Adrenal gland (tissue), 9 donors: ENCODE measurements at regions not wholly inside any gene's neighbourhood (a gene's known extent, or its start where the extent isn't known, plus 50 kb on each side); places are given as distances from the start of the nearest gene placed in this dataset.

Experiments
- DNase-seq, 7 donors: peaks; one replicate each; pipeline ENCODE4 v3.0.0-alpha.2; 2019 to 2020
- H3K27ac ChIP-seq, 5 donors: fragments of 200-600 bp; sonication (generic) in 4 of 5; 1 replicate in 3 of 5; 2 replicates in 2 of 5; pipeline versions ENCODE4 v1.5.1 to v1.8.0; 2016 to 2020; ENCODE audit warnings: mild to moderate bottlenecking in 1 of 5
- H3K27me3 ChIP-seq: fragments of 200-600 bp; 2 replicates; pipeline ENCODE4 v1.8.0; 2021
- H3K36me3 ChIP-seq, 2 donors: fragments of 200-600 bp; replicated peaks in 1 of 2; 1 replicate in 1 of 2; 2 replicates in 1 of 2; pipeline versions ENCODE4 v1.5.1 to v1.8.0; 2018 to 2022
- H3K4me1 ChIP-seq, 2 donors: fragments of 200-600 bp; replicated peaks in 1 of 2; 1 replicate in 1 of 2; 2 replicates in 1 of 2; pipeline versions ENCODE4 v1.5.1 to v1.8.0; 2018 to 2021
- H3K4me3 ChIP-seq, 4 donors: fragments of 200-600 bp; sonication (generic) in 3 of 4; one replicate each; pipeline ENCODE4 v1.5.1; 2016 to 2018
- H3K9me3 ChIP-seq, 3 donors: fragments of 200-600 bp; sonication (generic) in 1 of 3; replicated peaks in 1 of 3; 1 replicate in 2 of 3; 2 replicates in 1 of 3; pipeline versions ENCODE4 v1.5.1 to v1.8.0; 2016 to 2021
- CTCF ChIP-seq, 6 experiments: fragments of 450-650 bp in 4 of 6; fragments of 200-600 bp in 2 of 6; sonication (generic) in 1 of 6; IDR thresholded peaks; 1 replicate in 5 of 6; 2 replicates in 1 of 6; pipeline versions ENCODE4 v1.5.1 to v1.8.0; 2016 to 2021; ENCODE audit warnings: antibody characterized with exemption in 6 of 6, mild to moderate bottlenecking in 2 of 6, moderate library complexity in 1 of 6
- POLR2A ChIP-seq, 2 donors: fragments of 450-650 bp; IDR thresholded peaks; one replicate each; pipeline ENCODE4 v1.6.1; 2017; ENCODE audit warnings: antibody characterized with exemption in 2 of 2, mild to moderate bottlenecking in 2 of 2, moderate library complexity in 1 of 2
- WGBS, 4 donors: extraction: QIAGEN DNeasy Blood & Tissue Kit in 2 of 4; methylation state at CpG; one replicate each; pipeline versions ENCODE4 v1.1.5 to v1.1.7; 2013 to 2017; 5-methylcytosine and 5-hydroxymethylcytosine counted together
- intact Hi-C, 2 donors: fragments of 100-400 bp; cut with DNase I; formaldehyde crosslinking; loops; one replicate each; pipeline versions ENCODE4 v1.14.1 to v1.15.0; 2022 to 2023
- donor health status: healthy with polysubstance abuse.
- donor health status: Bipolar disorder and iron deficiency.
- donor health status: DM: yes; HTN: yes; CAD: no.
- donor health status: DM: no; HTN: no; CAD: no.
- donor health status: DM: no; HTN: no; CAD: no.

- 57 to 63% (median 60%) methylated on average over 7 of the region's 7 CpGs for WGBS, 4 donors
- TF ChIP-seq CTCF (IDR thresholded peaks at IDR 0.05), result no peak
- TF ChIP-seq POLR2A (IDR thresholded peaks at IDR 0.05), result no peak
- intact Hi-C loops, result no loop called here
- no peaks in the 10 kb centered on the region for H3K36me3 ChIP-seq
- H3K9me3 ChIP-seq, result no peaks in the 10 kb centered on the region
- no peaks in the 10 kb centered on the region for H3K4me1 ChIP-seq
- H3K4me3 ChIP-seq, result no peak overlapping the region
- no peak overlapping the region for H3K27ac ChIP-seq
- H3K27me3 ChIP-seq, result no peaks in the 10 kb centered on the region
- DNase-seq, result no peak
Measured at GRCh38 chr4:164571593-164572390, 182.1 kb upstream of the SMIM31 start.

- Histone ChIP-seq H3K27me3 (no peaks in the 10 kb centered on the region), H3K9me3 (no peaks in the 10 kb centered on the region), H3K4me1 (no peaks in the 10 kb centered on the region), H3K27ac (no peak overlapping the region), H3K36me3 (no peaks in the 10 kb centered on the region), H3K4me3 (no peak overlapping the region)
- no peak for TF ChIP-seq CTCF (IDR thresholded peaks at IDR 0.05)
- TF ChIP-seq POLR2A (IDR thresholded peaks at IDR 0.05), result no peak
- DNase-seq, result no peak
- intact Hi-C loops, result no loop called here
Measured at GRCh38 chr4:164572877-164573279, 181.1 kb upstream of the SMIM31 start.

GRCh38 chr4:164575861-164576260, 178.1 kb upstream of the SMIM31 start:
- Histone ChIP-seq H3K4me3 (no peak overlapping the region), H3K9me3 (no peaks in the 10 kb centered on the region), H3K27me3 (no peaks in the 10 kb centered on the region), H3K4me1 (no peaks in the 10 kb centered on the region), H3K27ac (no peak overlapping the region), H3K36me3 (no peaks in the 10 kb centered on the region)
- TF ChIP-seq POLR2A (IDR thresholded peaks at IDR 0.05) (no peak), CTCF (IDR thresholded peaks at IDR 0.05) (no peak)
- DNase-seq, result no peak
- intact Hi-C loops, result no loop called here
- 75 to 83% (median 80%) methylated on average over 5 of the region's 5 CpGs for WGBS, 4 donors

GRCh38 chr4:164579270-164579942, 174.5 kb upstream of the SMIM31 start:
- Histone ChIP-seq H3K9me3 (no peaks in the 10 kb centered on the region), H3K36me3 (no peaks in the 10 kb centered on the region), H3K27me3 (no peaks in the 10 kb centered on the region), H3K27ac (no peak overlapping the region), H3K4me1 (no peaks in the 10 kb centered on the region), H3K4me3 (no peak overlapping the region)
- no peak for TF ChIP-seq POLR2A (IDR thresholded peaks at IDR 0.05)
- TF ChIP-seq CTCF (IDR thresholded peaks at IDR 0.05), result no peak
- intact Hi-C loops, result no loop called here
- 70 to 78% (median 75%) methylated on average over 4 to 8 of the region's 8 CpGs for WGBS, 4 donors
- no peak for DNase-seq
